Daoy (cell line): ENCODE measurements at regions not wholly inside any gene's neighbourhood (a gene's known extent, or its start where the extent isn't known, plus 50 kb on each side); places are given as distances from the start of the nearest gene placed in this dataset.
A peak's percentile ranks its signal among the peaks of the same experiment; 100 is the strongest.

Experiments used
- DNase-seq: peaks from one replicate; pipeline ENCODE4 v3.0.0-alpha.2; 2015; ENCODE audit warnings: low read depth

DNA sequence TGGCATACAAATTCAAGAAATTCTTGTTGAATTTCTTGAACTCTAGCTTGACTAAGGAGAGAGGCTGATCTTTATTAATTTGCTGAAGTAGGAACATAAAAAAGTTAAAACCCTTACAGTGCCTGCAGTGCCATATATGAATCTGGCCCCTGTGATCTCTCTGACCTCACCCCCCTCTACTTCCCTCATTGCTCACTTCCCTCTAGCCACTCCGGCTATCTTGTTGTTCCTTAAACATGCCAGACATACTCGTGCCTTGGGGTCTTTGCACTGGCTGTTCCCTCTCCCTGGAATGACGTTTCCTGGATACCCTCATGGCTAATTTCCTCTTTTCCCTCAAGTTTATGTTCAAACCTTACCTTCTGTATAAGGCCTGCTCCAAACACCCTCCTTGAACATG, 246.3 kb upstream of the SIX2 start:
- DNase-seq: no peak

DNA sequence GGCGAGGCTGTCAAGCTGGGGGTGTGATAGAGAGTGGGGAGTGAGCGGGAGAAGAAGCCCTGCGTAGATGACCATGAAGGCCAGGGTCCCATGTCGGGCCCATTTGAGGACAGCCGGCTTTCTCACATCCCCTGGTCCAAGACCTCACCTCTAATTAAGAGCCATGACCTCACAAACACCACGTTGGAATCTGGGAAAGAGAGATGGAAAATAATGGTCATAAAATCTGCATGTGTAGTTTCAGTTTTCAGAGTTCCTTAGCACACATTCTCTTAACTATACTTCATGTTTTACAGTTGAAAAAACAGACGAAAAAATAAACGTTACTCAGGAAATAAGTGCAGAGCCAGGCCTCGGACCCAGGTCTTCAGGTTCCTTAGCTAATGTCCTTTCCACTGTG, 244.8 kb upstream of the SIX2 start:
- DNase-seq: no peak

DNA sequence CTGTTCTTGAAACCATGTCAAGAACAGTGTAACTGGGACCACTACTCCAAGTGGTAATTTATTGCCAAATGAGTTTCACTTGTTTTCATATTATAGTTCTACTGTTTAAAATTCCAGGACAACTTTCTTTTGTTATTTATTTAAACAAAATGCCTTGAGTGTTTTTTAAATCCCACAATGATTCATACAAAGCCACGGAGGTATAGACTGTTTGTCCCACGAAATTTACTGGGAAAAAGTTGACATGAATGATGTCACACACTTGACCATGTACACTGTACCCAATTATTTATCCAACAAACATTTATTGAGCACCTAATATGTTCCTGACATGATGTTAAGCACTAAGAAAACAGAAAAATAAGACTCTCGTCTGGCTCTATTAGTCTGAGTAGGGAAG, 243.9 kb upstream of the SIX2 start:
- no peak for DNase-seq

GRCh38 chr2:45250176-45250575, 240.9 kb upstream of the SIX2 start:
- DNase-seq: no peak

DNA sequence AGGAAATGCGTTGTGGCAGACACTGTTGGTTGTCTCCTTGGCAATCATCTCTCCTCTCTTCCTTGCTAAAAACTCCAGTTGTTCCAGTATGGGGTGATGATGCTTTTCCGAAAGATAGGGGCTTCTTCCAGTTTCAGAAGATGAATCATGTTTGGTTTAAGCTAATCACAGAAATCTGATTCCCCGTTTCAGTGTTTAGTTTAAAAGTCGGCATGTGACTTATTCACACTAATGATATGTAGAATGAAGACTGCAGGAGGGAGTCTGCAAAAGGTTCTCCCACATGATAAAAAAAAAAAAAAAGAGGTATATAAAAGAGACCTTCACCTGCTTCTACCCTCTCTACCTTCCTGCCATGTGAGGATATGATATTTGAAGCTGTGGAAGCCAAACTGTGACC, 239.0 kb upstream of the SIX2 start:
- DNase-seq: no peak

- no peak for DNase-seq
These were observed 235.7 kb upstream of the SIX2 start for GRCh38 chr2:45244928-45245327.

- peak; percentile 68 for DNase-seq
These were observed 233.0 kb upstream of the SIX2 start for GRCh38 chr2:45242161-45242741.

DNA sequence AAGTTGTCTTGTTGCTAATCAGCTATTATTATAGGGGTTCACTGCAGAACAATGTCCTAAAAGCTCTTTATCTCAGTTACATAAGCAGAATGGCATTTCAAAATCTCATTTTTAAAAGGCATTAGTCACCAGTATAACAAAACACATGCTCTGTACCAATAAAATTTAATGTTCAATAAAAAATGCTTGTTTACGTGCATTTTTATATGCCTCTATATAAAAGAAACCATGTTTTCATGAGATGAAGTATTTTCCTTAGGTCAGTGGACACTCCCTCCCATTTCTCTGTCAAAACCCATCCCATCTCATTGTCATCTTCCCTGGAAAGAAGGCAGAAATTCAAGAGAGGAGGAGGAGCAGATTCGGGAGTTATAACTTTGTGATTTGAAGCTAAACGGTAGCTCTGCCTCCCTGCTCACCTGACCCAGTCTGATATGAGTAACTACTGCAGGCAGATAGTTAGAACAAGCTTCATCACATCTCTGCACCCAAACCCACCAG, 231.9 kb upstream of the SIX2 start:
- no peak for DNase-seq

DNA sequence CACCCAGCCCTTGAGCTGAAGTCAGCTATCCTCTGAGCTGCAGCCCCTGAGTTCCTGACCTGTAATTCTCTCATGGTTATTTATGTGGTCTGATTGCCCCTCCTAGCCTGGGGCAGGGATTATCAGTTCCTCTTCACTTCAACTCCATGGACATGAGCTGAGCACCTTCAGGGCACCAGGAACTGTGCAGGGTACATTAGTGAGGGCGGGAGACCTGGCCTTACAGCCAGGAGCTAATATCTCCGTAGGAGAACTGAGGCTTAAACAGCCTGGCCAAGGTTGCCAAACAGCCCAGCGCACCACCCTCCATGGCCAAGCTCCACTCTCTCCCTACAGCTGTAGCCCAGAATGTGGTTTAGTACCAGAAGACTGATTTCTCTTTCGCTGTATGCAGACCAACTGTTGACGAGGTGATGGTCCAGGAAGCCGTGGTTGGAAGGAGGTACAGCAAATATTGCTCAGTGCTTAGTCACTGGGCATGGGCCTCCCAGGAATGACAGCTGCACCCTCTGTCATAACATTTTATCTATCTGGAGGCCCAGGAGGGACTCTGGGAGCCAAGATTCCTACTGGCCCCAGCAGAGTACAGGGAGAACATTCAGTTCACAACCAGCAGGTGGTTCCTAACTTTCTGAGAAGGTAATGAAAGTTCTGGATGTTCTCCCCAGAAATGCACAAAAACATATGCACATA, 228.7 kb upstream of the SIX2 start:
- DNase-seq: peak; percentile 98

DNA sequence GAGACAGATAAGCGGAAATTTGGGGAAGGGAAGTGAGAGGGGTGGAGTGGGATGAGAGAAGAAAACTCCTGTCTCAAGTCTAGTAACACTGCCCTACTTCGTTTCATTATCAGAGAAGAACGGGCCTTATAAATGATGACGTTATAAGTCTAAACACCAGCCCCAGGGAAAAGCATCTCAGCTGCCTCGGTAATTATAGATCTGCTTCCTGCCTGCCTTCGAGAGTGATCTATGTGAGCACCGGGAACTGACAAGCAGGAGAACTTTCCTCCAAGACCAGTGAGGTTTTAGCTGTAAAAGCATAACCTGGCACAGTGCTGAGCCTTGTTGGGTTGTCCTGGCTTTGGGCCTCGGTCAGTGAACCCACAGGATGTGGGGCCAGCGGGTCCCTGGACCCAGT, 227.9 kb upstream of the SIX2 start:
- peak; percentile 19 for DNase-seq

DNA sequence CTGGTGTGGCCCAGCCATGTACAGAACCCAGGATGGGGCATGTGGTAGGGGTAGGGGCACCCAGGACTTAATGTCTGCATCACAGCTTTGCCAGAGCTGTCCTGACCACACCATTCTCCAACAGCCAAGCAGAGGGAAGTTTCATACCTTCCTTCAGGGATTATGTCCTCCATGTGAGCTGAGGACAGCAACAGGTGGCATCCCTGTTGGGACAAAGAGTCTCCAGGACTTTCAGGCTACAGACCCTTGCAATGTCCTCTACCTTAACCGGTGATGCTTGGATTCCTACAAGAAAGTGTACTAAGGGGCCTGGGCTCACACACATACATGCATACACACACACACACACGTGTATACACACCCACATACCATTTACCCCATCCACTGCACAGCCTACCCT, 227.0 kb upstream of the SIX2 start:
- DNase-seq: no peak

DNA sequence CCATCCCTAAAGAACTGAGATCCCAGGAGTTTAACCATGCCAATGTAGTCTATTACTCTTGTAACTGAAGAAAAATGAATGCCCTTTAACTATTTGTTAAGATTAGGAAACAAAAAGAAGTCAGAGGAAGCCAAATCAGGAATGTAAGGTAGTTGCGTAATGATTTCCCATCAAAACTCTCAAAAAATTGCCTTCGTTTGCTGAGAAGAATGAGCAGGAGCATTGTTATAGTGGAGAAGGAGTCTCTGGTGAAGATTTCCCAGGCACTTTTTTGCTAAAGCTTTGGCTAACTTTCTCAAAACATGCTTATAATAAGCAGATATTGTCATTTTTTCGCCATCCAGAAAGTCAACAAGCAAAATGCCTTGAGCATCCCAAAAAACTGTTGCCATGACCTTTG, 224.0 kb upstream of the SIX2 start:
- DNase-seq: no peak

DNA sequence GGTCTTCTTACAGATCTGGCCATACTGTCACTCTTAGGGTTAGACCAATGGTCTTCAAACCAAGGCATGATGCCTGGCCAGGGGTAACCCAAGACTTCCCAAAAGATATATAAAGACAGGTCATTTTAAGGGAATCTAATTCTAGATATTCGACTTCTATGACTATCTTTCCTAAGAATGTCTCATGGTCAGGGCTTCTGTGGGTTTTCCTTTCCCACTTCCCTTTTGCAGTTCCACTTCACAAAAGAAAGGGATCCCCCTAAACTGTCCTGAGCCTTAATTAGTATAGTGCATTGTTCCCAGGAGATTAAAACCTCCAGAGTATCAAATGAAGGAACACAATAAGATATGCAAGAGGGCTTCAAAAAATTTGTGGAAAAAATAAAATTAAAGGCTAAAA, 223.6 kb upstream of the SIX2 start:
- no peak for DNase-seq

DNA sequence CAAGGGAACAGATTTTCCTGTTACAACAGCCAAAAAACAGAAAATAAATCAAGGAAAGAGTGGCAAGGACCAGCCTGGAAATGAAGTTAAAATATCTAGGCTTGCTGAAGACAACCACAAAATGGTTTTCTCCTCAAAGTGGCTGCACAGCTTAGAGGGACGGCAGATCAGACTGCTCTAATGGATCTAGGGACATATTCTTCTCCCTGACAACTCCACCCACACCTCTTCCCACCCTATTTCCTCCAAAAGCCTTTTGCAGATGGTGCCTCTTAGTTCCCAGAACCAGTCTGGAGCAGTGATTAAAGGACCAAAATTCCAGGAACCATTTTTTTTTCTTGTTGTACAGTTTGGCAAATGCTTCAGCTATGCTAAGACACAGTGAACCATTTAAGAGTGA, 220.2 kb upstream of the SIX2 start:
- no peak for DNase-seq

DNA sequence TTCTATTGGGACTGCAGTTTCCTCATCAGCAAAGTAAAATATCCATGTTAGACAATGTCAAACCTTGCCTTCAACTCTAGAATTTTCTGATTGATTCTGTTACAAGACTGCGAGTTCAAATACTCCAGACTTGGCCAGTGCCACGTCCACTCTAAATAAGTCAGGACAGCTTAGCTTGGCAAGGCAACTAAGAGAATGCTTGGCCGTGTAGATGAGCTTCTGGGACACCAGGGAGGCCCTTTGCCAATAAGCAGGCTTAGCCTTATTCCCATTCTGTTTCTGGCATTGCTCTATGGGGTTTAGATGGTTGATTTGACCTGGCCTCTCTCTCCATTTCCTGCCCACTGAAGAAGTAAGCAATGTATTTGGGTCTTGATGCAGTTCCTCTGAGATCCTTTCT, 218.1 kb upstream of the SIX2 start:
- no peak for DNase-seq

GRCh38 chr2:45224993-45225380, 215.7 kb upstream of the SIX2 start:
- DNase-seq: no peak

- no peak for DNase-seq
These were observed 215.2 kb upstream of the SIX2 start for GRCh38 chr2:45224321-45224992.

DNA sequence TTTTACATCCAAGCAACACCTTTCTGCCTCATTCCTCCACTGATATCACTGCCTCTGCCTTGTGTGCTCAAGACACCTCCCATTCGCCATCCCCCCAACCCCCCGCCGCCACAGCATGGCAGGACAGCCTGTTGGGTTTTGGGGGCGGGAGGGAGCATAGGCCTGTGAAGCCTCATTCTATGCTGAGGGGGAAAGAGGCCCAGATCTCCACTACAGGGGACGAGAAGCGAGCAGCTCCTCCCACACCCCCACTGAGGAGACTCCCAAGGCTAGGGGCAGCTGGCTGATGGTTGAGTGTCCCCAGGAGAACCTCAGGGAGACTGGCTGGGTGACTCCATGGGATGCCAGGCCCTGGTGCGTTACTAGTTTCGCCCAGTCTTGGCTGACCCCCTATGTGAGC, 214.3 kb upstream of the SIX2 start:
- no peak for DNase-seq

- DNase-seq: peak; percentile 53
These were observed 211.0 kb upstream of the SIX2 start for GRCh38 chr2:45220227-45220626.

DNA sequence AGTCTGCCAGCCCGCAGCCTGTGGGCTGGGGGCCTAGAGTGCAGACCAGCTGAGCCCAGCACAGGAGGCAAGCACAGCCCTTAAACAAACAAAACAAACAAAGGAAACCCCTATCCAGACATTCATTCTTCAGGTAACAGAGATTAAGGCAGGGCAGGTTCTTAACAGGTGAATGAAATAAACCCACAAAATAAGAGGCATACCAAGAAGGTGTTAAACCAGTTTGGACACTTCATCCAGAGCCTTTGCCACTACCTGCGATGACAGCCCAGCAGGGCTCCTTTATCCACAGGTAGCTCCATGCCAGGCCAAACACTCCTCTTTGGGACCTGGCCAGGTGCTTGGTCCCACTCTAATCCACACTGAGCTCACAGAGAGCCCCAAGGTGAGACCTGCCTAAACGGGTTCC, 209.7 kb upstream of the SIX2 start:
- no peak for DNase-seq

DNA sequence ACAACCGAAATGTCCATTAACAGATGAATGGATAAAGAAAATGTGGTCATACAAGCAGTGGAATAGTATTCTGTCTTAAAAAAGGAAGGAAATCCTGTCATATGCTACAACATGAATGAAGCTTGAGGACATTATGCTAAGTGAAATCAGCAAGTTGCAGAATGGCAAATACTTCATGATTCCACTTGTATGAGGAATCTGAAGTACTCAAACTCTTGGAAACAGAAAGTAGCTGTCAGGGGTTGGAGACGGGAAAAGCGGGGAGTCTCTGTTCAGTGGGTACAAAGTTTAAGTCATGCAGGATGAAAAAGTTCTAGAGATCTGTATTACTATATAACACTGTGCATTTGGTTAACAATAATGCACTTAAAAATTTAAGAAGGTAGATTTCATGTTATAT, 209.0 kb upstream of the SIX2 start:
- no peak for DNase-seq

DNA sequence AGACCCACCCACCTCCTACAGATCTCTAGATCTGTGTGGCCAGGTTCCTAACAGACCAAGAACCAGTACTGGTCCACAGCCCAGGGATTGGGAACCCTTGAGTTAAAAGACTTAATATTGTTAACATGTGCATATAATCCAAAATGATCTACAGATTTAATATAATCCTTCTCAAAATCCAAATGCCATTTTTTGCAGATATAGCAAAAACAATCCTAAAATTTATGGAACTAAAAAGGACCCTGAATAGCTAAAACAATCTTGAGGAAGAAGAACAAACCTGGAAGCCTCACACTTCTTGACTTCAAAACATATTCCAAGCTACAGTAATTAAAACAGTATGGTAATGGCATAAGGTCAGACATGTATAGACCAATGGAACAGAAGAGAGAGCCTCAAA, 206.9 kb upstream of the SIX2 start:
- DNase-seq: no peak

DNA sequence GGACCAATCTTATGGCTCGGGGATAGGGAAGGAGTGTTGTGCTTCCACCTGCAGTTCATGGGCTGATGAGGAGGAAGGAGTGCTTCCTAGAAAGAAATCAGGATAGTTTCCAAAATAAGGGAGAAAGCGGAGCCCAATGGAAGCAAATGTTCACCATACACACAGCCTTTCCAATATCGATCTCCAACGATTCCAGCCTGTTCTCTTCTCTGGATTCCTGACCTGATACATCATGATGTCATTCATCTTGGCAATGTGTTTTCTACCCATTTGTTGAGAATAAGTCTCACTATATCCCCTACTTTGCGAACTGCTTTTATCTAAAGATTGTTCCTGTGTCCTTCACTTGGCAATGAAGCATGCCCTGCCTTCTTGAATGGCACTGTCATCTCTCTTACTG, 205.3 kb upstream of the SIX2 start:
- DNase-seq: no peak
